ENCODE measurements at regions not wholly inside any gene's neighbourhood (a gene's known extent, or its start where the extent isn't known, plus 50 kb on each side); places are given as distances from the start of the nearest gene placed in this dataset.
"Not testable (repeated sequence)": the region's sequence is repeated elsewhere in the genome, so short reads cannot be mapped to it uniquely, and the experiment has no call there.

GRCh38 chr6:6960571-6961251 is 147.1 kb upstream of the RREB1 start:
- DNase-seq = no peak

GRCh38 chr6:6962086-6962485 is 145.7 kb upstream of the RREB1 start:
- DNase-seq = no peak

GRCh38 chr6:6962699-6963098 is 145.1 kb upstream of the RREB1 start:
- no peak for DNase-seq

- DNase-seq = not testable (repeated sequence)
These were observed 144.4 kb upstream of the RREB1 start for GRCh38 chr6:6963390-6963789.

- DNase-seq = no peak
These were observed 143.1 kb upstream of the RREB1 start for GRCh38 chr6:6964675-6965074.

GRCh38 chr6:6966127-6966526 is 141.6 kb upstream of the RREB1 start:
- no peak for DNase-seq

GRCh38 chr6:6966569-6966968 is 141.2 kb upstream of the RREB1 start:
- DNase-seq = no peak

- no peak for DNase-seq
These were observed 139.4 kb upstream of the RREB1 start for GRCh38 chr6:6968357-6968730.

- no peak for DNase-seq
These were observed 138.8 kb upstream of the RREB1 start for GRCh38 chr6:6968731-6969552.

GRCh38 chr6:6969761-6970223 is 138.0 kb upstream of the RREB1 start:
- DNase-seq = no peak

- DNase-seq = no peak
These were observed 136.9 kb upstream of the RREB1 start for GRCh38 chr6:6970851-6971250.

GRCh38 chr6:6971369-6971768 is 136.4 kb upstream of the RREB1 start:
- DNase-seq = no peak

GRCh38 chr6:6972456-6972855 is 135.3 kb upstream of the RREB1 start:
- DNase-seq = no peak

- no peak for DNase-seq
These were observed 134.0 kb upstream of the RREB1 start for GRCh38 chr6:6973721-6974120.

- no peak for DNase-seq
These were observed 132.2 kb upstream of the RREB1 start for GRCh38 chr6:6975459-6976111.

- DNase-seq = no peak
These were observed 131.6 kb upstream of the RREB1 start for GRCh38 chr6:6976193-6976592.

- DNase-seq = no peak
These were observed 129.0 kb upstream of the RREB1 start for GRCh38 chr6:6978731-6979130.

GRCh38 chr6:6980999-6981597 is 126.7 kb upstream of the RREB1 start:
- DNase-seq = no peak

GRCh38 chr6:6981681-6982322 is 126.0 kb upstream of the RREB1 start:
- no peak for DNase-seq

GRCh38 chr6:6982663-6983062 is 125.1 kb upstream of the RREB1 start:
- no peak for DNase-seq

GRCh38 chr6:6984585-6985366 is 123.0 kb upstream of the RREB1 start:
- no peak for DNase-seq

GRCh38 chr6:6986344-6986743 is 121.4 kb upstream of the RREB1 start:
- DNase-seq = no peak
